Smooth muscle cell (in vitro differentiated cells): ENCODE measurements at regions not wholly inside any gene's neighbourhood (a gene's known extent, or its start where the extent isn't known, plus 50 kb on each side); places are given as distances from the start of the nearest gene placed in this dataset.

Experiments used
- DNase-seq: peaks from one replicate; lab custom pipeline; 2025; ENCODE audit not compliant: unreplicated experiment; lab: John Stamatoyannopoulos, UW
- H2AFZ ChIP-seq: fragments of 200-600 bp; sonication (generic); 2 replicates; pipeline ENCODE4 v1.6.0; 2016; ENCODE audit warnings: antibody characterized with exemption, low read depth, mild to moderate bottlenecking
- H3F3A ChIP-seq: fragments of 200-600 bp; sonication (generic); 2 replicates; pipeline ENCODE4 v1.6.0; 2017; ENCODE audit warnings: antibody characterized with exemption, low read depth
- H3K27ac ChIP-seq: fragments of 200-600 bp; sonication (generic); 2 replicates; pipeline ENCODE4 v1.5.1; 2016; ENCODE audit warnings: low read depth, mild to moderate bottlenecking
- H3K27me3 ChIP-seq: fragments of 200-600 bp; sonication (generic); 2 replicates; pipeline ENCODE4 v1.6.1; 2016; ENCODE audit warnings: low read depth, mild to moderate bottlenecking
- H3K36me3 ChIP-seq: fragments of 200-600 bp; sonication (generic); 2 replicates; pipeline ENCODE4 v1.5.1; 2016; ENCODE audit warnings: low read depth
- H3K4me1 ChIP-seq: fragments of 200-600 bp; sonication (generic); 2 replicates; pipeline ENCODE4 v1.5.1; 2016; ENCODE audit warnings: low read depth
- H3K4me2 ChIP-seq: fragments of 200-600 bp; sonication (generic); 2 replicates; pipeline ENCODE4 v1.6.0; 2016; ENCODE audit warnings: mild to moderate bottlenecking
- H3K4me3 ChIP-seq: fragments of 200-600 bp; sonication (generic); 2 replicates; pipeline ENCODE4 v1.5.1; 2016; ENCODE audit warnings: mild to moderate bottlenecking
- H3K79me2 ChIP-seq: fragments of 200-600 bp; sonication (generic); 2 replicates; pipeline ENCODE4 v1.6.0; 2016; ENCODE audit warnings: low read depth, mild to moderate bottlenecking
- H3K9ac ChIP-seq: fragments of 200-600 bp; sonication (generic); 2 replicates; pipeline ENCODE4 v1.6.0; 2016; ENCODE audit warnings: low read depth
- H3K9me3 ChIP-seq: fragments of 200-600 bp; sonication (generic); replicated peaks from 2 replicates; pipeline ENCODE4 v1.5.1; 2016; ENCODE audit warnings: low read depth
- H4K20me1 ChIP-seq: fragments of 200-600 bp; sonication (generic); 2 replicates; pipeline ENCODE4 v1.6.0; 2016; ENCODE audit warnings: low read depth
- WGBS: methylation state at CpG from one replicate; pipeline ENCODE4 v1.1.7; 2016; ENCODE audit warnings: low lambda C conversion rate; 5-methylcytosine and 5-hydroxymethylcytosine counted together
- TF ChIP-seq, protein P1 (sequence below): fragments of 200-600 bp; sonication (generic); IDR thresholded peaks from 2 replicates; pipeline ENCODE4 v1.5.1; 2017; ENCODE audit warnings: borderline replicate concordance, mild to moderate bottlenecking, antibody characterized with exemption; ENCODE audit not compliant: insufficient read depth, poor library complexity, severe bottlenecking

DNA sequence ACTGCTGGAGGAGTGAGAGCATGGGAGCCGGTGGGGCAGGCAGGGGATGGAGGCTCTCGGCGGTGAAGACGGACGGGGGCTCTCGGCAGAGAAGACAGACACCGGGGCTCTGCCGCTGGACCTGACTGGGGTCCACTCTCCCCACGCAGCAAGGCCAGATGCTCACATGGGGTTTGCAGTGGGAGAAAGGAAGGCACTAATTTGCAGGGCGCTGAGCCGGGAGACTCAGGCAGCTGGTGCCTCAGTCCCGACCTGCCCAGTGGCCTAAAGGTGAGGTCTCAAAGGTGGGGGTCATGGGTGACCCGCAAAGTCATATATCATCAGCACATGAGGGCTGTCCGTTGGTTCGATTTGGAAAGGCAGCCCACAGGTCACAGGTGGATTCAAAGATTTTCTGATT, 187.3 kb downstream of the ERMARD start:
- Histone ChIP-seq H3K36me3 (no peaks in the 10 kb centered on the region), H3K9me3 (no peaks in the 10 kb centered on the region), H3K4me1 (no peaks in the 10 kb centered on the region), H3K79me2 (no peaks in the 10 kb centered on the region), H3K4me2 (no peak overlapping the region), H3K27me3 (peaks cover 19% of the 10 kb centered on the region), H4K20me1 (no peaks in the 10 kb centered on the region), H3F3A (no peaks in the 10 kb centered on the region), H2AFZ (no peak overlapping the region), H3K9ac (no peak overlapping the region), H3K27ac (no peak overlapping the region), H3K4me3 (no peak overlapping the region)
- TF ChIP-seq, protein P1, sequence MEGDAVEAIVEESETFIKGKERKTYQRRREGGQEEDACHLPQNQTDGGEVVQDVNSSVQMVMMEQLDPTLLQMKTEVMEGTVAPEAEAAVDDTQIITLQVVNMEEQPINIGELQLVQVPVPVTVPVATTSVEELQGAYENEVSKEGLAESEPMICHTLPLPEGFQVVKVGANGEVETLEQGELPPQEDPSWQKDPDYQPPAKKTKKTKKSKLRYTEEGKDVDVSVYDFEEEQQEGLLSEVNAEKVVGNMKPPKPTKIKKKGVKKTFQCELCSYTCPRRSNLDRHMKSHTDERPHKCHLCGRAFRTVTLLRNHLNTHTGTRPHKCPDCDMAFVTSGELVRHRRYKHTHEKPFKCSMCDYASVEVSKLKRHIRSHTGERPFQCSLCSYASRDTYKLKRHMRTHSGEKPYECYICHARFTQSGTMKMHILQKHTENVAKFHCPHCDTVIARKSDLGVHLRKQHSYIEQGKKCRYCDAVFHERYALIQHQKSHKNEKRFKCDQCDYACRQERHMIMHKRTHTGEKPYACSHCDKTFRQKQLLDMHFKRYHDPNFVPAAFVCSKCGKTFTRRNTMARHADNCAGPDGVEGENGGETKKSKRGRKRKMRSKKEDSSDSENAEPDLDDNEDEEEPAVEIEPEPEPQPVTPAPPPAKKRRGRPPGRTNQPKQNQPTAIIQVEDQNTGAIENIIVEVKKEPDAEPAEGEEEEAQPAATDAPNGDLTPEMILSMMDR, result no peak
- WGBS, result 90% methylated on average over 14 of the region's 15 CpGs
- no peak for DNase-seq

DNA sequence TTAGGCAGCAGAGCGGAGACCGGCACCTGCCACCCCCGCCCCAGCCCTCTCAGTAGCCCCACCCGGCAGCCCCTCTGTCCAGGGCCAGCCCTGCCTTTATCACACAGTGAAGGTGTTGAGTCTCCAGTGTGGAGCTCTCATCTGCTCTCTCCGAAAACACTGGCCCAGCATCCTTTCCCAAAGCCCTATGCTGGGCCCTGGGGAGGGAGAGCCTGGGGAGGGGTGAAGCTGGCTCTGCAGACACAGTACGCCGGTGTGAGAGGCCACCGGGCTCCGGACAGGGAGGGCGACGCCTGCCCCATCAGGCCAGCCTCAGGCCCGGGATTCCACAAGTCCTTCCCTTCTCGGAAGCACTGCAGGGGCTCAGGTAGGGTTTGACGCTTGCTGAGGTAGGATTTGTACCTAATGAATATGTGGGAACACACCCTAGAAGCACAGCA, 186.9 kb downstream of the ERMARD start:
- TF ChIP-seq, protein P1, result no peak
- no peak overlapping the region for H3K4me2 ChIP-seq
- DNase-seq, result no peak
- H3K27me3 ChIP-seq, result peaks cover 19% of the 10 kb centered on the region
- H3K4me3 ChIP-seq, result no peak overlapping the region
- no peaks in the 10 kb centered on the region for H3F3A ChIP-seq
- 81% methylated on average over 14 of the region's 14 CpGs for WGBS
- H2AFZ ChIP-seq, result no peak overlapping the region
- no peaks in the 10 kb centered on the region for H3K79me2 ChIP-seq
- H3K27ac ChIP-seq, result no peak overlapping the region
- no peaks in the 10 kb centered on the region for H3K36me3 ChIP-seq
- H3K4me1 ChIP-seq, result no peaks in the 10 kb centered on the region
- no peaks in the 10 kb centered on the region for H4K20me1 ChIP-seq
- H3K9me3 ChIP-seq, result no peaks in the 10 kb centered on the region
- H3K9ac ChIP-seq, result no peak overlapping the region

DNA sequence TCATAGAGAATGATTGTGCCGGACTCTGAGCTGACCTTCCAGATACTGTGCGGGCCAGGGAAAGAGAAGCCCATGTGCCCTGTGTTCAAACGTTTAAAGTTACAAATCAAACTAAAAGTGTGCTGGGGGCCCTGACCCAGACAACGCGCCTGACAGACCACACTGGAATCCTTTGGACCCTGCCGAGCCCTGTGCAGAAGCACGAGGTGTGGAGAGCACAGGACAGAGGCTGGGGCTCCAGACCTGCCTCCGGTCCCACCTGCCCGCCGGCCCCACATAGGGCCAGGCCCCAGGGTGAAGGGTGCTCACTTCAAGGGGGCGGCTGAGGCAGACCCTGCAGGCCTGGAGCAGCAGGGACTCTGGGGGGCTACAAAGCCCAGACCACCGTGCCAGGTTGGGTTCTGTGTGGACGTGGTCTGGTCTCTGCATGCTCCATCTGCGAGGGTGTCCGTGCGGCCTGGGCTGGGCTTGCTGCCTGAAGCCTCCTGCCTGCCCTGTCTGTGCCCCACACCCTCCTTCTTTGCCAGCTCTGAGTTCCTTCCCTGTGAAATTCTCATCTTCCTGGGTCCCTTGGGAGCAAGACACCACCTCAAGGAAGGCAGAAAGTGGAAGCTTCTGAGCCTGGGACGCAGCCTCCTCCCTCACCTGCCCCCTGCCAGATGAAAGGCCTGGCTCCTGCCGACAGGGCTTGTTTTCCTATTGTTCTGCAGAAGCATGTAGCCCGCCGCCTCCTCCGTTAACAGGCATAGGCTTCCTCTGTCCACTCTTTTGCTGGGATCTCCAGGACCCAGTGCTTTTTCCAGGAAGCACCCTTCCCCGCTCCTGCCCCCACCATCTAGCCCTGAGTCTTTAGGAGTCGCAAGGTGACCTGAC, 186.2 kb downstream of the ERMARD start:
- DNase-seq, result no peak
- WGBS, result 89% methylated on average over 23 of the region's 23 CpGs
- no peak overlapping the region for H3K27ac ChIP-seq

More for the DNA sequence above, 186.2 kb downstream of the ERMARD start:
- Histone ChIP-seq H3K4me3 (no peak overlapping the region), H3K27me3 (peaks cover 19% of the 10 kb centered on the region), H3F3A (no peaks in the 10 kb centered on the region), H2AFZ (no peak overlapping the region), H3K9ac (no peak overlapping the region), H3K79me2 (no peaks in the 10 kb centered on the region), H3K4me2 (no peak overlapping the region), H3K9me3 (no peaks in the 10 kb centered on the region), H4K20me1 (no peaks in the 10 kb centered on the region), H3K36me3 (no peaks in the 10 kb centered on the region), H3K4me1 (no peaks in the 10 kb centered on the region)
- TF ChIP-seq, protein P1, result no peak
